ENCODE measurements at regions not wholly inside any gene's neighbourhood (a gene's known extent, or its start where the extent isn't known, plus 50 kb on each side); places are given as distances from the start of the nearest gene placed in this dataset.

DNA sequence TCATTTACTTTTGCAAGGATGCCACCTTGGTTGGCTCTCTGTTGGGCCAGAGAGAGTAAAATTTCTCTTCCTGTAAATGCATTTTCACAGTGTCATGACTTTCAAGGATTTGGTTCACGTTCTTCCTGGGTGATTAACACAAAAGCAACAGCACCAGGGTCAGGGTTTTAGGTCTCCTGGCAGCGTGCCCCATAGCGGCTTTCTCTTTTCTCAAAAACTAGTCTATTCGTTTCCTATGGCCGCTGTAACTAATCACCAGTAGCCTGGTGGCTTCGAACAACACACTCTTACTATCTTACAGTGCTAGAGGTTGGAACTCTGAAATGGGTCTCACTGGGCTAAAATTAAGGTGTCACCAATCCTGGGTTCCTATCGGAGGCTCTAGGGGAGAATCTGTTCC, 56.3 kb upstream of the ACMSD start:
- Histone ChIP-seq H3K4me1 (ENCODE audit: control insufficient read depth, insufficient read depth, low read length) (no peaks in the 10 kb centered on the region), H3K4me3 (ENCODE audit: low read depth, low read length) (no peak overlapping the region)
- POLR2A ChIA-PET: no interaction called here

DNA sequence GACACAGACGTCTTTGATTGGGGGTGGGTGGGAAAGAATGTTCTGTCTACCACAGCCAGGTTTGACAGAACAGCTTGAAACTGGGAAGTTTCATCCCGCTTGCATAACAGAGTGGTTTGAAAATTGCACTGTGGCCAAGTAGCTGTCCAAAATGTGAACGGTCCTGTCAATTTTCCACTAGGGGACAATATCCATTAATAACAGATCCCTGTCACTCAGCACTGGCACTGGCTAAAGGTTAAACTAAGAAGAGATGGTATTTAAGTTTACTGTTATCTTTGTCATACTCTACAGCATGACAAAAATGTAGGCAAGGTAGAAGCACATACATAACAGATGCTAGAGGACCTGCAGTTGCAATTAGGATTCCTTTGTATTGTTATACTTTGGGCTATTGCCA, 55.6 kb upstream of the ACMSD start:
- H3K4me3 ChIP-seq (ENCODE audit: low read depth, low read length): no peak overlapping the region
- ChIA-PET CTCF (interaction anchor here (0.6 to 1.3 kb wide), 10 partner anchors 17 to 1228 kb away, joined by 3 to 6 read pairs (median 4); no protein-coding TSS in a partner anchor), POLR2A (interaction anchor here (0.7 kb wide), 1 partner anchor 63 kb away, joined by 3 read pairs; no protein-coding TSS in a partner anchor)
- H3K27ac ChIP-seq (ENCODE audit: extremely low read depth, low read depth, low read length): no peak overlapping the region
- TF ChIP-seq ZNF654 (tag by site-specific recombination; IDR thresholded peaks at IDR 0.05; ENCODE audit: low read depth) (peak; percentile 40), BCL11B (tag by site-specific recombination; IDR thresholded peaks at IDR 0.05; ENCODE audit: low read depth) (no peak)
- no peaks in the 10 kb centered on the region for H3K36me3 ChIP-seq (ENCODE audit: control insufficient read depth in 2 of 2, insufficient read depth in 1 of 2, low read length in 2 of 2)
- no peaks in the 10 kb centered on the region for H3K9me3 ChIP-seq (ENCODE audit: control insufficient read depth, insufficient read depth, low read depth, low read length)
- H3K4me1 ChIP-seq (ENCODE audit: control insufficient read depth, insufficient read depth, low read length): no peaks in the 10 kb centered on the region

More for the DNA sequence above, 56.3 kb upstream of the ACMSD start:
- CTCF ChIA-PET: interaction anchor here (0.6 to 1.3 kb wide), 2 partner anchors 18 to 554 kb away, joined by 3 read pairs; no protein-coding TSS in a partner anchor
- Histone ChIP-seq H3K9me3 (ENCODE audit: control insufficient read depth, insufficient read depth, low read depth, low read length) (no peaks in the 10 kb centered on the region), H3K36me3 (ENCODE audit: control insufficient read depth in 2 of 2, insufficient read depth in 1 of 2, low read length in 2 of 2) (no peaks in the 10 kb centered on the region), H3K27ac (ENCODE audit: extremely low read depth, low read depth, low read length) (no peak overlapping the region)
- TF ChIP-seq HOXC10 (CRISPR knock-in tag; IDR thresholded peaks at IDR 0.05) (no peak), PRDM1 (tag by site-specific recombination; IDR thresholded peaks at IDR 0.05) (no peak), ZBTB1 (tag by site-specific recombination; IDR thresholded peaks at IDR 0.05) (no peak), HOXA7 (CRISPR knock-in tag; IDR thresholded peaks at IDR 0.05; ENCODE audit: borderline replicate concordance) (no peak), ZNF157 (tag by site-specific recombination; IDR thresholded peaks at IDR 0.05) (no peak), ZNF707 (tag by site-specific recombination; IDR thresholded peaks at IDR 0.05) (no peak), ZNF571 (tag by site-specific recombination; IDR thresholded peaks at IDR 0.05) (no peak), MYNN (tag by site-specific recombination; IDR thresholded peaks at IDR 0.05; ENCODE audit: borderline replicate concordance) (no peak)
- TF ChIP-seq, protein P1, sequence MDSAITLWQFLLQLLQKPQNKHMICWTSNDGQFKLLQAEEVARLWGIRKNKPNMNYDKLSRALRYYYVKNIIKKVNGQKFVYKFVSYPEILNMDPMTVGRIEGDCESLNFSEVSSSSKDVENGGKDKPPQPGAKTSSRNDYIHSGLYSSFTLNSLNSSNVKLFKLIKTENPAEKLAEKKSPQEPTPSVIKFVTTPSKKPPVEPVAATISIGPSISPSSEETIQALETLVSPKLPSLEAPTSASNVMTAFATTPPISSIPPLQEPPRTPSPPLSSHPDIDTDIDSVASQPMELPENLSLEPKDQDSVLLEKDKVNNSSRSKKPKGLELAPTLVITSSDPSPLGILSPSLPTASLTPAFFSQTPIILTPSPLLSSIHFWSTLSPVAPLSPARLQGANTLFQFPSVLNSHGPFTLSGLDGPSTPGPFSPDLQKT (IDR thresholded peaks at IDR 0.05; ENCODE audit: borderline replicate concordance, low read depth, low read length): no peak

DNA sequence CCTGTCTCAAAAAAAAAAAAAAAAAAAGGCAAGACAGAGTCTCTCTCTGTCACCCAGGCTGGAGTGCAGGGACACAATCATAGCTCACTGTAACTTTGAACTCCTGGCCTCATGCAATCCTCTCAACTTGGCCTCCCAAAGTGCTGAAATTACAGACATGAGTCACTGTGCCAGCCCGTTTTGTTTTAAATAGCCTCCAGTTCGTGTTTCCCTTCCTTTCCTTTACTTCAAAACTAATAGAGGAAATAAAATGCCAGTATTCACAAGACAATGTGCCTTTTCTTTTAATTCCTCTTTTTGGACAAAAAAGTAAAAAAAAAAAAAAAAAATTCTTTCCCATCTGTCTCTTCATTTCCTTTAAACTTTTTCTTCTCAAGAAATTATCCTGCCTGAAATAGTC, 54.5 kb upstream of the ACMSD start:
- no peaks in the 10 kb centered on the region for H3K4me1 ChIP-seq (ENCODE audit: control insufficient read depth, insufficient read depth, low read length)
- POLR2A ChIA-PET: no interaction called here

More for the DNA sequence above, 54.5 kb upstream of the ACMSD start:
- no peaks in the 10 kb centered on the region for H3K9me3 ChIP-seq (ENCODE audit: control insufficient read depth, insufficient read depth, low read depth, low read length)
- TF ChIP-seq ZNF157 (tag by site-specific recombination; IDR thresholded peaks at IDR 0.05): no peak
- no peak for TF ChIP-seq ZNF776 (tag by site-specific recombination; IDR thresholded peaks at IDR 0.05; ENCODE audit: borderline replicate concordance)
- TF ChIP-seq, protein P2, sequence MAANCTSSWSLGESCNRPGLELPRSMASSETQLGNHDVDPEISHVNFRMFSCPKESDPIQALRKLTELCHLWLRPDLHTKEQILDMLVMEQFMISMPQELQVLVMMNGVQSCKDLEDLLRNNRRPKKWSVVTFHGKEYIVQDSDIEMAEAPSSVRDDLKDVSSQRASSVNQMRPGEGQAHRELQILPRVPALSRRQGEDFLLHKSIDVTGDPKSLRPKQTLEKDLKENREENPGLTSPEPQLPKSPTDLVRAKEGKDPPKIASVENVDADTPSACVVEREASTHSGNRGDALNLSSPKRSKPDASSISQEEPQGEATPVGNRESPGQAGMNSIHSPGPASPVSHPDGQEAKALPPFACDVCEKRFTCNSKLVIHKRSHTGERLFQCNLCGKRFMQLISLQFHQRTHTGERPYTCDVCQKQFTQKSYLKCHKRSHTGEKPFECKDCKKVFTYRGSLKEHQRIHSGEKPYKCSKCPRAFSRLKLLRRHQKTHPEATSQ (tag by site-specific recombination; IDR thresholded peaks at IDR 0.05): no peak
- no peak for TF ChIP-seq IKZF3 (tag by site-specific recombination; IDR thresholded peaks at IDR 0.05)
- no peak for TF ChIP-seq ZNF610 (tag by site-specific recombination; IDR thresholded peaks at IDR 0.05; ENCODE audit: borderline replicate concordance)
- TF ChIP-seq ZNF354C (tag by site-specific recombination; IDR thresholded peaks at IDR 0.05; ENCODE audit: borderline replicate concordance, low read depth): no peak
- TF ChIP-seq MZF1 (tag by site-specific recombination; IDR thresholded peaks at IDR 0.05; ENCODE audit: borderline replicate concordance): no peak
- TF ChIP-seq ZNF791 (tag by site-specific recombination; IDR thresholded peaks at IDR 0.05): no peak
- TF ChIP-seq ZNF24 (tag by site-specific recombination; IDR thresholded peaks at IDR 0.05): no peak
- no peak for TF ChIP-seq ZBTB21 (tag by site-specific recombination; IDR thresholded peaks at IDR 0.05)
- TF ChIP-seq, protein P3, sequence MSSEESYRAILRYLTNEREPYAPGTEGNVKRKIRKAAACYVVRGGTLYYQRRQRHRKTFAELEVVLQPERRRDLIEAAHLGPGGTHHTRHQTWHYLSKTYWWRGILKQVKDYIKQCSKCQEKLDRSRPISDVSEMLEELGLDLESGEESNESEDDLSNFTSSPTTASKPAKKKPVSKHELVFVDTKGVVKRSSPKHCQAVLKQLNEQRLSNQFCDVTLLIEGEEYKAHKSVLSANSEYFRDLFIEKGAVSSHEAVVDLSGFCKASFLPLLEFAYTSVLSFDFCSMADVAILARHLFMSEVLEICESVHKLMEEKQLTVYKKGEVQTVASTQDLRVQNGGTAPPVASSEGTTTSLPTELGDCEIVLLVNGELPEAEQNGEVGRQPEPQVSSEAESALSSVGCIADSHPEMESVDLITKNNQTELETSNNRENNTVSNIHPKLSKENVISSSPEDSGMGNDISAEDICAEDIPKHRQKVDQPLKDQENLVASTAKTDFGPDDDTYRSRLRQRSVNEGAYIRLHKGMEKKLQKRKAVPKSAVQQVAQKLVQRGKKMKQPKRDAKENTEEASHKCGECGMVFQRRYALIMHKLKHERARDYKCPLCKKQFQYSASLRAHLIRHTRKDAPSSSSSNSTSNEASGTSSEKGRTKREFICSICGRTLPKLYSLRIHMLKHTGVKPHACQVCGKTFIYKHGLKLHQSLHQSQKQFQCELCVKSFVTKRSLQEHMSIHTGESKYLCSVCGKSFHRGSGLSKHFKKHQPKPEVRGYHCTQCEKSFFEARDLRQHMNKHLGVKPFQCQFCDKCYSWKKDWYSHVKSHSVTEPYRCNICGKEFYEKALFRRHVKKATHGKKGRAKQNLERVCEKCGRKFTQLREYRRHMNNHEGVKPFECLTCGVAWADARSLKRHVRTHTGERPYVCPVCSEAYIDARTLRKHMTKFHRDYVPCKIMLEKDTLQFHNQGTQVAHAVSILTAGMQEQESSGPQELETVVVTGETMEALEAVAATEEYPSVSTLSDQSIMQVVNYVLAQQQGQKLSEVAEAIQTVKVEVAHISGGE (tag by site-specific recombination; conservative IDR thresholded peaks at IDR 0.05; ENCODE audit: low read depth): no peak
- no peak for TF ChIP-seq ZBTB8A (tag by site-specific recombination; IDR thresholded peaks at IDR 0.05)
- no peak for TF ChIP-seq ZIC2 (tag by site-specific recombination; IDR thresholded peaks at IDR 0.05)
- TF ChIP-seq, protein P4, sequence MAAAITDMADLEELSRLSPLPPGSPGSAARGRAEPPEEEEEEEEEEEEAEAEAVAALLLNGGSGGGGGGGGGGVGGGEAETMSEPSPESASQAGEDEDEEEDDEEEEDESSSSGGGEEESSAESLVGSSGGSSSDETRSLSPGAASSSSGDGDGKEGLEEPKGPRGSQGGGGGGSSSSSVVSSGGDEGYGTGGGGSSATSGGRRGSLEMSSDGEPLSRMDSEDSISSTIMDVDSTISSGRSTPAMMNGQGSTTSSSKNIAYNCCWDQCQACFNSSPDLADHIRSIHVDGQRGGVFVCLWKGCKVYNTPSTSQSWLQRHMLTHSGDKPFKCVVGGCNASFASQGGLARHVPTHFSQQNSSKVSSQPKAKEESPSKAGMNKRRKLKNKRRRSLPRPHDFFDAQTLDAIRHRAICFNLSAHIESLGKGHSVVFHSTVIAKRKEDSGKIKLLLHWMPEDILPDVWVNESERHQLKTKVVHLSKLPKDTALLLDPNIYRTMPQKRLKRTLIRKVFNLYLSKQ (tag by site-specific recombination; IDR thresholded peaks at IDR 0.05; ENCODE audit: borderline replicate concordance): no peak
- TF ChIP-seq ZFP37 (tag by site-specific recombination; IDR thresholded peaks at IDR 0.05): no peak
- H3K27ac ChIP-seq (ENCODE audit: extremely low read depth, low read depth, low read length): no peak overlapping the region
- H3K4me3 ChIP-seq (ENCODE audit: low read depth, low read length): no peak overlapping the region
- CTCF ChIA-PET: interaction anchor here (0.8 to 1.1 kb wide), 2 partner anchors 120 to 168 kb away, joined by 3 to 5 read pairs; no protein-coding TSS in a partner anchor
- H3K36me3 ChIP-seq (ENCODE audit: control insufficient read depth in 2 of 2, insufficient read depth in 1 of 2, low read length in 2 of 2): no peaks in the 10 kb centered on the region

All from HEK293 (cell line).